NT2/D1 (cell line): ENCODE measurements at regions not wholly inside any gene's neighbourhood (a gene's known extent, or its start where the extent isn't known, plus 50 kb on each side); places are given as distances from the start of the nearest gene placed in this dataset.

Source experiments
- SUZ12 ChIP-seq: IDR thresholded peaks from 2 replicates; pipeline ENCODE4 v1.6.1; 2011; ENCODE audit not compliant: insufficient read length, insufficient read depth; ENCODE audit errors: extremely low read depth
- YY1 ChIP-seq: IDR thresholded peaks from 2 replicates; pipeline ENCODE4 v1.6.1; 2011; ENCODE audit not compliant: insufficient read length, insufficient read depth
- ZNF274 ChIP-seq: IDR thresholded peaks from 2 replicates; pipeline ENCODE4 v1.6.1; 2011; ENCODE audit warnings: mild to moderate bottlenecking, low read depth, low read length

DNA sequence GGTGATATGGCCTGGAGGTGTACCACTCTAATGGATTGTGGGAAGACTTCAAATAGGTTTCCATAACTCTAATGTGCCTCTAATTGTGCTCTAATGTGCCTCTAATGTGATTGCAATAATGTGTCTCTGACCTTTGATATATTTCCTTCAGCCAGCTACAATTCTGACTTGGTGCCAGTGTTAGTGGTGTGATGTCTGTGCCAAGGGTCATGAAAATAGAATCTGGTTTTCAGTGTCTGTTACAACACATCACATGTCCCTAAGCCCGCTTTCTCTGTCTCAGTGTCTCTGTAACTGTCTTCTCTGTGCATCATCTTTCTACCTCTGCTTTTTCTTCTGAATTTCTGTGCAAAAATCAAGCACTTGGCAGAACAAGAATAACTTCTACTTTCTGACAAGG is 77.2 kb upstream of the ECI2 start:
- TF ChIP-seq YY1 (no peak), SUZ12 (no peak), ZNF274 (no peak)
